Smooth muscle cell (in vitro differentiated cells): ENCODE measurements at regions not wholly inside any gene's neighbourhood (a gene's known extent, or its start where the extent isn't known, plus 50 kb on each side); places are given as distances from the start of the nearest gene placed in this dataset.

Experiments
- DNase-seq: peaks from one replicate; lab custom pipeline; 2025; ENCODE audit not compliant: unreplicated experiment; lab: John Stamatoyannopoulos, UW
- H2AFZ ChIP-seq: fragments of 200-600 bp; sonication (generic); 2 replicates; pipeline ENCODE4 v1.6.0; 2016; ENCODE audit warnings: antibody characterized with exemption, low read depth, mild to moderate bottlenecking
- H3F3A ChIP-seq: fragments of 200-600 bp; sonication (generic); 2 replicates; pipeline ENCODE4 v1.6.0; 2017; ENCODE audit warnings: antibody characterized with exemption, low read depth
- H3K27ac ChIP-seq: fragments of 200-600 bp; sonication (generic); 2 replicates; pipeline ENCODE4 v1.5.1; 2016; ENCODE audit warnings: low read depth, mild to moderate bottlenecking
- H3K27me3 ChIP-seq: fragments of 200-600 bp; sonication (generic); 2 replicates; pipeline ENCODE4 v1.6.1; 2016; ENCODE audit warnings: low read depth, mild to moderate bottlenecking
- H3K36me3 ChIP-seq: fragments of 200-600 bp; sonication (generic); 2 replicates; pipeline ENCODE4 v1.5.1; 2016; ENCODE audit warnings: low read depth
- H3K4me1 ChIP-seq: fragments of 200-600 bp; sonication (generic); 2 replicates; pipeline ENCODE4 v1.5.1; 2016; ENCODE audit warnings: low read depth
- H3K4me2 ChIP-seq: fragments of 200-600 bp; sonication (generic); 2 replicates; pipeline ENCODE4 v1.6.0; 2016; ENCODE audit warnings: mild to moderate bottlenecking
- H3K4me3 ChIP-seq: fragments of 200-600 bp; sonication (generic); 2 replicates; pipeline ENCODE4 v1.5.1; 2016; ENCODE audit warnings: mild to moderate bottlenecking
- H3K79me2 ChIP-seq: fragments of 200-600 bp; sonication (generic); 2 replicates; pipeline ENCODE4 v1.6.0; 2016; ENCODE audit warnings: low read depth, mild to moderate bottlenecking
- H3K9ac ChIP-seq: fragments of 200-600 bp; sonication (generic); 2 replicates; pipeline ENCODE4 v1.6.0; 2016; ENCODE audit warnings: low read depth
- H3K9me3 ChIP-seq: fragments of 200-600 bp; sonication (generic); replicated peaks from 2 replicates; pipeline ENCODE4 v1.5.1; 2016; ENCODE audit warnings: low read depth
- H4K20me1 ChIP-seq: fragments of 200-600 bp; sonication (generic); 2 replicates; pipeline ENCODE4 v1.6.0; 2016; ENCODE audit warnings: low read depth
- WGBS: methylation state at CpG from one replicate; pipeline ENCODE4 v1.1.7; 2016; ENCODE audit warnings: low lambda C conversion rate; 5-methylcytosine and 5-hydroxymethylcytosine counted together
- TF ChIP-seq, protein P1 (sequence below): fragments of 200-600 bp; sonication (generic); IDR thresholded peaks from 2 replicates; pipeline ENCODE4 v1.5.1; 2017; ENCODE audit warnings: borderline replicate concordance, mild to moderate bottlenecking, antibody characterized with exemption; ENCODE audit not compliant: insufficient read depth, poor library complexity, severe bottlenecking

DNA sequence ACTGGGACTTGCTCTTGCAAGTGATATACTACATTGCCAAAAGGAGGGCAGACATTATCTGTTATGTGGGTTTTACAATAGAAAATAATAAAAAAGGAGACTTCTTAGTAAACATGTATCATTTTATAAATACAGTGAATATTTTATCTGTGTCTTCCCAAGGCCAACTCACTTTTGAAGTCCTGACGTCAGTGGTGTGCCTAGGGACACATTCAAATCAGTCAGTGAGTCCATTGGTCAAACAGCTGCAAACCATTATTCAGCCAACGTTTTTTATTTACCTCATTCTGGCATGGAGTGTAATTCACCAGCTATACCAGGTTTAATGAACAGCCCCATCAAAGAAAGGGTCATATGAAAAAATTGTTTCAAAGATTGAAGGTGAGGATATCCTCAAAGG, 263.7 kb downstream of the IPMK start:
- no peaks in the 10 kb centered on the region for H3K79me2 ChIP-seq
- no peaks in the 10 kb centered on the region for H4K20me1 ChIP-seq
- H3K27me3 ChIP-seq: no peaks in the 10 kb centered on the region
- no peak overlapping the region for H3K4me2 ChIP-seq
- no peaks in the 10 kb centered on the region for H3F3A ChIP-seq
- TF ChIP-seq, protein P1, sequence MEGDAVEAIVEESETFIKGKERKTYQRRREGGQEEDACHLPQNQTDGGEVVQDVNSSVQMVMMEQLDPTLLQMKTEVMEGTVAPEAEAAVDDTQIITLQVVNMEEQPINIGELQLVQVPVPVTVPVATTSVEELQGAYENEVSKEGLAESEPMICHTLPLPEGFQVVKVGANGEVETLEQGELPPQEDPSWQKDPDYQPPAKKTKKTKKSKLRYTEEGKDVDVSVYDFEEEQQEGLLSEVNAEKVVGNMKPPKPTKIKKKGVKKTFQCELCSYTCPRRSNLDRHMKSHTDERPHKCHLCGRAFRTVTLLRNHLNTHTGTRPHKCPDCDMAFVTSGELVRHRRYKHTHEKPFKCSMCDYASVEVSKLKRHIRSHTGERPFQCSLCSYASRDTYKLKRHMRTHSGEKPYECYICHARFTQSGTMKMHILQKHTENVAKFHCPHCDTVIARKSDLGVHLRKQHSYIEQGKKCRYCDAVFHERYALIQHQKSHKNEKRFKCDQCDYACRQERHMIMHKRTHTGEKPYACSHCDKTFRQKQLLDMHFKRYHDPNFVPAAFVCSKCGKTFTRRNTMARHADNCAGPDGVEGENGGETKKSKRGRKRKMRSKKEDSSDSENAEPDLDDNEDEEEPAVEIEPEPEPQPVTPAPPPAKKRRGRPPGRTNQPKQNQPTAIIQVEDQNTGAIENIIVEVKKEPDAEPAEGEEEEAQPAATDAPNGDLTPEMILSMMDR: no peak
- no peak overlapping the region for H3K4me3 ChIP-seq
- no peak overlapping the region for H2AFZ ChIP-seq
- H3K9me3 ChIP-seq: no peaks in the 10 kb centered on the region
- H3K9ac ChIP-seq: no peak overlapping the region
- no peaks in the 10 kb centered on the region for H3K4me1 ChIP-seq
- WGBS: 78% methylated on average over 2 of the region's 2 CpGs
- no peak overlapping the region for H3K27ac ChIP-seq
- DNase-seq: no peak
- no peaks in the 10 kb centered on the region for H3K36me3 ChIP-seq

DNA sequence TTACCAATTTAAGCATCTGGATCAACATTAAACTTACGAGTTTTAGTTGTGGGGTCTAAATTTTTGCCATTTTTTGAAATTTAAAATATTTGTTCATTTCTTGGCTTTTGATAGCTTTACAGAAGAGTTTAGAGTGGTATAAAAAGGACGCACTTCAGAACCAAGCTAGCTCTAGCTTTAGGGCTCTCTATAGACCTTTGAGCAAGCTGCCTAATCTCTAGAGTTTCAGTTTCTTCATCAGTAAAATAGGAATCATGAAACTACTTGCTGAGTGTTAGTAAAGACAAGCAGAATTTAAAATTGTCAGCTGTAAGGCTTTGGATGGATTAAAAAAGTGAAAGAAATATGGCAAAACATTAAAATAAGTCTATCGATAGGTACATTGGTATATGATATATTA, 266.5 kb downstream of the IPMK start:
- Histone ChIP-seq H3K4me1 (no peaks in the 10 kb centered on the region), H3K36me3 (no peaks in the 10 kb centered on the region), H3K9me3 (no peaks in the 10 kb centered on the region), H3K79me2 (no peaks in the 10 kb centered on the region), H3K27ac (no peak overlapping the region), H2AFZ (no peak overlapping the region), H3F3A (no peaks in the 10 kb centered on the region), H3K4me3 (no peak overlapping the region), H3K9ac (no peak overlapping the region), H3K27me3 (no peaks in the 10 kb centered on the region), H4K20me1 (no peaks in the 10 kb centered on the region), H3K4me2 (no peak overlapping the region)
- no peak for DNase-seq
- WGBS: 95% methylated on average over 3 of the region's 3 CpGs
- TF ChIP-seq, protein P1: no peak

DNA sequence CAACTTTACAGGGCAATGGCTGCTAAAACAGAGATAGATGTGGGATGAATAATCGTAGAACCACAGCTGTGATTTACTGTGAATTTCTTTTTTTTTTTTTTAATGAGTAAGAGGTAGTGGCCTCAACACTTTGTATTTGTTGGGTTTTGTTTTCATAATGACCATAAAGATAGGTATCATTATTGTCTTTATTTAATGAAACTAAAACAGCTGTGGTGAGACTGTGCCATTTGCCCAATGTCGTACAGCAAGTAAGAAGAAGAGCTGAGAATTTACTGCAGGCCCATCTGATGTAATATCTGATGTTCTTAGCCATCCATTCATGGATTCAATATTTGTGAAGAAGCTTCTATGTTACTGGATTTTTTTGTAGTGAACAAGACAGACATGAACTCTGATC, 271.2 kb downstream of the IPMK start:
- no peaks in the 10 kb centered on the region for H3K27me3 ChIP-seq
- no peak overlapping the region for H3K4me2 ChIP-seq
- H3K79me2 ChIP-seq: no peaks in the 10 kb centered on the region
- H3K27ac ChIP-seq: no peak overlapping the region
- no peaks in the 10 kb centered on the region for H3K4me1 ChIP-seq
- no peaks in the 10 kb centered on the region for H3K9me3 ChIP-seq
- no peaks in the 10 kb centered on the region for H3K36me3 ChIP-seq
- no peak overlapping the region for H2AFZ ChIP-seq
- DNase-seq: no peak
- H4K20me1 ChIP-seq: no peaks in the 10 kb centered on the region
- H3K4me3 ChIP-seq: no peak overlapping the region
- 73% methylated on average over 2 of the region's 2 CpGs for WGBS
- no peaks in the 10 kb centered on the region for H3F3A ChIP-seq
- TF ChIP-seq, protein P1: no peak
- H3K9ac ChIP-seq: no peak overlapping the region

DNA sequence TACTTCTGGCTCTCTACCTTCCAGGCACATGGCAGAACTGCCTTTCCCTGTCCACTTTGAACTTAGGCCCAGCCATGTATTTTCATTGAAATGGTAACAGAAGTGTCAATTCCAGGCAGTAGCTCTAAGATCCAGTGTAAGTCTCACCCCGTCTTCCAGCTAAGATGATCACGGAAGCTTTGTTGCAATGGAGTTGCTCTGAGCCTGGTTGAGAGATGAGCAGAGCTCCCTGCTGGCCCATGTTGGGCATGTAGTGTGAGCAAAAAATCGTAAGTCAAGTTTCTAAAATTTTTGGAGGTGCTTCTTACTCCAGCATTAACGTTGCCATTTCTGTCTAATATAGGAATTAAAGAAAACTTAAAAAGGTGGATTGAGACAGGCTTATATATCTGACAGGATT, 274.4 kb downstream of the IPMK start:
- TF ChIP-seq, protein P1: no peak
- H3K9ac ChIP-seq: no peak overlapping the region
- H3K4me1 ChIP-seq: no peaks in the 10 kb centered on the region
- H3K27ac ChIP-seq: no peak overlapping the region
- H4K20me1 ChIP-seq: no peaks in the 10 kb centered on the region
- H3K4me3 ChIP-seq: no peak overlapping the region
- no peaks in the 10 kb centered on the region for H3F3A ChIP-seq
- no peak overlapping the region for H2AFZ ChIP-seq
- H3K9me3 ChIP-seq: no peaks in the 10 kb centered on the region
- WGBS: 89% methylated on average over 4 of the region's 4 CpGs
- no peaks in the 10 kb centered on the region for H3K79me2 ChIP-seq
- H3K4me2 ChIP-seq: no peak overlapping the region
- no peak for DNase-seq
- no peaks in the 10 kb centered on the region for H3K27me3 ChIP-seq
- H3K36me3 ChIP-seq: no peaks in the 10 kb centered on the region
